Endothelial cell (in vitro differentiated cells): ENCODE measurements at regions not wholly inside any gene's neighbourhood (a gene's known extent, or its start where the extent isn't known, plus 50 kb on each side); places are given as distances from the start of the nearest gene placed in this dataset.

Experiments used
- DNase-seq: peaks from one replicate; pipeline ENCODE4 v3.0.0; 2021; ENCODE audit warnings: low spot score
- H3K27ac Mint-ChIP-seq: one replicate; pipeline ENCODE4 v1.8.0; 2021; ENCODE audit warnings: mixed read lengths, inconsistent platforms; ENCODE audit not compliant: unreplicated experiment
- H3K27me3 Mint-ChIP-seq: one replicate; pipeline ENCODE4 v1.8.0; 2021; ENCODE audit warnings: mild to moderate bottlenecking, moderate library complexity, mixed read lengths, inconsistent platforms; ENCODE audit not compliant: unreplicated experiment
- H3K36me3 Mint-ChIP-seq: one replicate; pipeline ENCODE4 v1.8.0; 2021; ENCODE audit warnings: mild to moderate bottlenecking, low read depth, mixed read lengths, inconsistent platforms; ENCODE audit not compliant: unreplicated experiment
- H3K4me1 Mint-ChIP-seq: one replicate; pipeline ENCODE4 v1.8.0; 2021; ENCODE audit warnings: mild to moderate bottlenecking, mixed read lengths, inconsistent platforms; ENCODE audit not compliant: unreplicated experiment
- H3K4me3 Mint-ChIP-seq: one replicate; pipeline ENCODE4 v1.8.0; 2021; ENCODE audit warnings: mild to moderate bottlenecking, mixed read lengths, inconsistent platforms; ENCODE audit not compliant: unreplicated experiment
- H3K9me3 Mint-ChIP-seq: one replicate; pipeline ENCODE4 v1.8.0; 2021; ENCODE audit warnings: mixed read lengths, inconsistent platforms; ENCODE audit not compliant: unreplicated experiment
- CTCF ChIP-seq: fragments of 200-600 bp; sonication (generic); IDR thresholded peaks from one replicate; pipeline ENCODE4 v1.5.0; 2021; ENCODE audit warnings: antibody characterized with exemption; ENCODE audit not compliant: unreplicated experiment

GRCh38 chr15:98387866-98388265 is 260.5 kb upstream of the IGF1R start:
- no peak for DNase-seq
- Mint-ChIP-seq H3K27me3 (no peaks in the 10 kb centered on the region), H3K27ac (no peak overlapping the region), H3K4me1 (peaks cover 4% of the 10 kb centered on the region), H3K36me3 (no peaks in the 10 kb centered on the region), H3K4me3 (no peak overlapping the region), H3K9me3 (no peaks in the 10 kb centered on the region)
- no peak for TF ChIP-seq CTCF

- H3K4me3 Mint-ChIP-seq = no peak overlapping the region
- no peak for TF ChIP-seq CTCF
- peaks cover 15% of the 10 kb centered on the region for H3K4me1 Mint-ChIP-seq
- H3K36me3 Mint-ChIP-seq = no peaks in the 10 kb centered on the region
- no peak overlapping the region for H3K27ac Mint-ChIP-seq
- H3K27me3 Mint-ChIP-seq = no peaks in the 10 kb centered on the region
- no peaks in the 10 kb centered on the region for H3K9me3 Mint-ChIP-seq
- DNase-seq = no peak
Observed at GRCh38 chr15:98390946-98391530, 257.3 kb upstream of the IGF1R start.

DNA sequence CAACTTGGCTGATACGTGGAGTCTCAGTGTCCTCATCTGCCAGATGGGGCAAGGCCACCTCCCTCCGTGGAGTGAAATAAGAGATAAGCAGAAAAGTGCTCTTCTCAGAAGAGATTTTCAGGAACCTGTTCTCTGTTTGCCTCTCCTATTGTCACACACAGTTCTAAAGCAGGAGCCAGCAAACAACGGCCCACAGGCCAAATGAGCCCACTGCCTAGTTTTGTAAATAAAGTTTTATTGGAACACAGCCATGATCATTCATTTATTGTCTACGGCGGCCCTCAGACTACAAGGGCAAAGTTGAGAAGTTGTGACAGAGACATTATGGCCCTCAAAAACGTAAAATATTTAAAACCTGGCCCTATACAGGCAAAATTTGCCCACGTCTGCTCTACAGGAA is 256.8 kb upstream of the IGF1R start:
- no peak overlapping the region for H3K4me3 Mint-ChIP-seq
- H3K4me1 Mint-ChIP-seq = peaks cover 15% of the 10 kb centered on the region
- H3K27ac Mint-ChIP-seq = no peak overlapping the region
- DNase-seq = no peak
- no peaks in the 10 kb centered on the region for H3K27me3 Mint-ChIP-seq
- no peaks in the 10 kb centered on the region for H3K36me3 Mint-ChIP-seq
- H3K9me3 Mint-ChIP-seq = no peaks in the 10 kb centered on the region
- no peak for TF ChIP-seq CTCF

DNA sequence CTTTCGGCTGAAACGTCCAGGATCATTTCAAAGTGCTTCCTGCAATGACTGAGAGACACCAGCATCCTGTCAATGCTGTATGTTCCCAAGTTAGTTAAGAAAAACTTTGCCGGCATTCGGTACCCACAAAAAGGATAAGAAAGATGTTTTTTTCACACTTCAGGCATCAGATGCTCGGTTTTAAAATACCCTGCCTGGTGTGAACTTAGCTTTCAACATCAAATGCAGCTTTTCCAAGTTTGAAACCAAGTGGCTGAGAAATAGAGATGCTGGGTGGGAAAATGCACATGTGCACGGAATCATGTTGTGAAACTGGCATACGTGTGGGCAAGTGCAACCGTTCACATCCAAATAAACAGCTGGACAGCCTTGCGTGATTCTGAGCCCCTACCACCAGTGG is 254.9 kb upstream of the IGF1R start:
- Mint-ChIP-seq H3K27ac (no peak overlapping the region), H3K4me1 (peaks cover 15% of the 10 kb centered on the region), H3K9me3 (no peaks in the 10 kb centered on the region), H3K4me3 (no peak overlapping the region), H3K27me3 (no peaks in the 10 kb centered on the region), H3K36me3 (no peaks in the 10 kb centered on the region)
- DNase-seq = no peak
- no peak for TF ChIP-seq CTCF

DNA sequence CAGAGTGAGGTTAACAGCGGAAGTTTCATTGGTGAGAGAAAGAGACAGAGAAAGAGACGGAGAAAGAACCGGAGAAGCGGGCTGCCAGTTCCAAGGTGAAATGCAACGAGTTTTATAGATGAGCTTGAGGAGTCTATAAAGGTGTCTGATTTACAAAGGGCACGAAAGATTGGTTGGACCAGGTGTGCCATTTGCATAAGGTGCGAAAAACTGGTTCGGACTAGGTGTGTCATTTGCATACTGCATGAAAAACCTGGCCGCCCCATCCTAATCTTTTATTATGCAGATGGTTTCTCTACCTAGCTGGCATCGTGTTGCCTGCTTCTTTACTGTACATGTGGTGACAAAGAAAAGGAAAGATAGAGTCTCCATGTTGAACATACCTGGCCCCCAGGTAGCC is 253.8 kb upstream of the IGF1R start:
- Mint-ChIP-seq H3K9me3 (no peaks in the 10 kb centered on the region), H3K4me1 (peaks cover 15% of the 10 kb centered on the region), H3K36me3 (no peaks in the 10 kb centered on the region), H3K27ac (no peak overlapping the region), H3K27me3 (no peaks in the 10 kb centered on the region), H3K4me3 (no peak overlapping the region)
- no peak for TF ChIP-seq CTCF
- DNase-seq = no peak
